H9 (cell line): ENCODE measurements at regions not wholly inside any gene's neighbourhood (a gene's known extent, or its start where the extent isn't known, plus 50 kb on each side); places are given as distances from the start of the nearest gene placed in this dataset.

Experiments
- DNase-seq: peaks from one replicate; pipeline ENCODE4 v3.0.0-alpha.2; 2017
- H2AFZ ChIP-seq: one replicate; pipeline ENCODE4 v1.6.1; 2013; ENCODE audit warnings: mild to moderate bottlenecking, low read length, control low read depth, moderate library complexity
- H2AK5ac ChIP-seq: 2 replicates; pipeline ENCODE4 v1.6.1; 2013; ENCODE audit warnings: low read length, control low read depth, mixed read lengths; ENCODE audit not compliant: insufficient read length
- H2BK120ac ChIP-seq: one replicate; pipeline ENCODE4 v1.6.1; 2013; ENCODE audit warnings: low read depth, mild to moderate bottlenecking, low read length, control low read depth, inconsistent platforms; ENCODE audit not compliant: poor library complexity, severe bottlenecking
- H2BK12ac ChIP-seq: 2 replicates; pipeline ENCODE4 v1.6.1; 2013; ENCODE audit warnings: low read length, control low read depth, mixed read lengths, low read depth; ENCODE audit not compliant: insufficient read length
- H2BK15ac ChIP-seq: 2 replicates; pipeline ENCODE4 v1.6.1; 2013; ENCODE audit warnings: low read depth, low read length, control low read depth
- H2BK20ac ChIP-seq: one replicate; pipeline ENCODE4 v1.6.1; 2013; ENCODE audit warnings: low read depth, mild to moderate bottlenecking, low read length, control low read depth, inconsistent platforms; ENCODE audit not compliant: poor library complexity, severe bottlenecking
- H2BK5ac ChIP-seq: 2 replicates; pipeline ENCODE4 v1.6.1; 2013; ENCODE audit warnings: low read length, control low read depth, mixed read lengths; ENCODE audit not compliant: insufficient read length
- H3K14ac ChIP-seq: 2 replicates; pipeline ENCODE4 v1.6.1; 2013; ENCODE audit warnings: low read length, control low read depth; ENCODE audit not compliant: insufficient read depth
- H3K18ac ChIP-seq: 2 replicates; pipeline ENCODE4 v1.6.1; 2013; ENCODE audit warnings: low read depth, mild to moderate bottlenecking, mixed read lengths, low read length, control low read depth; ENCODE audit not compliant: insufficient read length
- H3K23ac ChIP-seq: 2 replicates; pipeline ENCODE4 v1.6.1; 2013; ENCODE audit warnings: low read length, control low read depth, mixed read lengths, low read depth; ENCODE audit not compliant: insufficient read length
- H3K23me2 ChIP-seq: 2 replicates; pipeline ENCODE4 v1.6.1; 2013; ENCODE audit warnings: low read depth, mild to moderate bottlenecking, mixed read lengths, low read length, control low read depth; ENCODE audit not compliant: insufficient read length, poor library complexity, severe bottlenecking
- H3K27ac ChIP-seq: 2 replicates; pipeline ENCODE4 v1.5.1; 2013; ENCODE audit warnings: low read length, control low read depth, mixed read lengths, low read depth; ENCODE audit not compliant: insufficient read length
- H3K27me3 ChIP-seq: 2 replicates; pipeline ENCODE4 v1.6.1; 2013; ENCODE audit warnings: low read length, control low read depth, inconsistent platforms; ENCODE audit not compliant: insufficient read depth
- H3K4ac ChIP-seq: 2 replicates; pipeline ENCODE4 v1.6.1; 2013; ENCODE audit warnings: low read depth, mild to moderate bottlenecking, control low read depth, inconsistent platforms, low read length, moderate library complexity
- H3K4me1 ChIP-seq: 2 replicates; pipeline ENCODE4 v1.6.1; 2013; ENCODE audit warnings: low read length, control low read depth, inconsistent platforms; ENCODE audit not compliant: insufficient read depth
- H3K4me2 ChIP-seq: 2 replicates; pipeline ENCODE4 v1.6.1; 2013; ENCODE audit warnings: low read length, control low read depth, mixed read lengths; ENCODE audit not compliant: insufficient read length, insufficient read depth
- H3K56ac ChIP-seq: 2 replicates; pipeline ENCODE4 v1.6.1; 2013; ENCODE audit warnings: low read depth, mild to moderate bottlenecking, mixed read lengths, low read length, control low read depth; ENCODE audit not compliant: insufficient read length
- H3K79me1 ChIP-seq: 2 replicates; pipeline ENCODE4 v1.6.1; 2013; ENCODE audit warnings: low read depth, mild to moderate bottlenecking, moderate library complexity, low read length, control low read depth, inconsistent platforms; ENCODE audit not compliant: insufficient read depth, poor library complexity, severe bottlenecking
- H3K79me2 ChIP-seq: 2 replicates; pipeline ENCODE4 v1.6.1; 2013; ENCODE audit warnings: low read length, control low read depth, inconsistent platforms; ENCODE audit not compliant: insufficient read depth
- H3K9ac ChIP-seq: 2 replicates; pipeline ENCODE4 v1.6.1; 2013; ENCODE audit warnings: low read length, control low read depth, mixed read lengths; ENCODE audit not compliant: insufficient read length; ENCODE audit errors: extremely low read depth
- H3K9me3 ChIP-seq: one replicate; pipeline ENCODE4 v1.6.1; 2013; ENCODE audit warnings: low read depth, low read length, inconsistent platforms; ENCODE audit not compliant: control insufficient read depth
- H3T11ph ChIP-seq: one replicate; pipeline ENCODE4 v1.6.1; 2013; ENCODE audit warnings: mild to moderate bottlenecking, low read length, control low read depth, inconsistent platforms
- H4K20me1 ChIP-seq: one replicate; pipeline ENCODE4 v1.6.1; 2013; ENCODE audit not compliant: control insufficient read depth, insufficient read length, insufficient read depth
- H4K5ac ChIP-seq: 2 replicates; pipeline ENCODE4 v1.6.1; 2013; ENCODE audit warnings: low read depth, mild to moderate bottlenecking, mixed read lengths, low read length, control low read depth; ENCODE audit not compliant: insufficient read length
- H4K8ac ChIP-seq: replicated peaks from 2 replicates; pipeline ENCODE4 v1.6.1; 2013; ENCODE audit warnings: low read length, control low read depth, mixed read lengths, low read depth; ENCODE audit not compliant: insufficient read length
- H4K91ac ChIP-seq: 2 replicates; pipeline ENCODE4 v1.6.1; 2013; ENCODE audit warnings: low read depth, mild to moderate bottlenecking, moderate library complexity, mixed read lengths, low read length, control low read depth; ENCODE audit not compliant: insufficient read length
- H3K27ac Mint-ChIP-seq, 3 experiments: 2 replicates in 2 of 3; 3 replicates in 1 of 3; pipeline ENCODE4 v1.8.0; 2020 to 2021; ENCODE audit warnings: mixed read lengths in 3 of 3, mild to moderate bottlenecking in 1 of 3, moderate library complexity in 1 of 3
- H3K27me3 Mint-ChIP-seq: 2 replicates; pipeline ENCODE4 v1.8.0; 2021; ENCODE audit warnings: low read depth, mild to moderate bottlenecking, moderate library complexity, mixed read lengths
- H3K36me3 Mint-ChIP-seq, 3 experiments: 2 replicates in 2 of 3; 3 replicates in 1 of 3; pipeline ENCODE4 v1.8.0; 2020 to 2021; ENCODE audit warnings: low read depth in 3 of 3, mixed read lengths in 3 of 3; ENCODE audit not compliant: insufficient read depth in 1 of 3
- H3K4me1 Mint-ChIP-seq, 2 experiments: 2 replicates each; pipeline ENCODE4 v1.8.0; 2020; ENCODE audit warnings: mixed read lengths in 2 of 2
- H3K4me3 Mint-ChIP-seq, 2 experiments: 2 replicates in 1 of 2; 3 replicates in 1 of 2; pipeline ENCODE4 v1.8.0; 2020 to 2021; ENCODE audit warnings: mild to moderate bottlenecking in 2 of 2, mixed read lengths in 2 of 2, moderate library complexity in 1 of 2
- H3K9me3 Mint-ChIP-seq, 2 experiments: 2 replicates in 1 of 2; 3 replicates in 1 of 2; pipeline ENCODE4 v1.8.0; 2020; ENCODE audit warnings: mild to moderate bottlenecking in 2 of 2, mixed read lengths in 2 of 2, moderate library complexity in 1 of 2
- WGBS: extraction: QIAGEN DNeasy Blood & Tissue Kit; methylation state at CpG from one replicate; pipeline ENCODE4 v1.1.7; 2013; ENCODE audit warnings: missing lambda C conversion rate, low lambda C conversion rate, mixed read lengths; ENCODE audit not compliant: insufficient read length; ENCODE audit errors: extremely low coverage; 5-methylcytosine and 5-hydroxymethylcytosine counted together
- TF ChIP-seq, protein P1 (sequence below): fragments of 200-600 bp; sonication (generic); conservative IDR thresholded peaks from 3 replicates; pipeline ENCODE4 v1.8.0; 2021; ENCODE audit warnings: antibody characterized with exemption, mild to moderate bottlenecking

DNA sequence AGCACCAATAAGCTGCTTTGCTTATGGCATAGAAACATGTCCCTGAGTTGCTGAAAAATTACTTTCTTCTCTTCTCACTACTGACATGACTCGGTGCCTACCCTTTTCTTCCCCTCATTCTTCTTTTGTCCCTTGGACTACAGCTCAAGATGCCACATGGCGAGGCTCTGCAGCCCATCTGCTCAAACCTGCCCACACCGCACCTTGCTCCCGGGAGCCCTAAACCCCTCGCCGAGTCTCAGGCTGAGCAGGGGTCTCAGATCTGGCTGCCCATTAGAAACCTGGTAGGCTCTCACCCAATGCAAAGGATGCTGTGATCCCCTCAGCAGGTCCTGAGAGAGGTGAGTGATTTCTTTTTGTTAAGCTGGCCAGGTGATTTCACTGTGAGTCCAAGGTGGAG lies 251.7 kb upstream of the IRX1 start:
- Histone ChIP-seq H3T11ph (no peak overlapping the region), H3K9me3 (no peaks in the 10 kb centered on the region), H3K27ac (no peak overlapping the region), H2AFZ (no peak overlapping the region), H3K79me1 (no peaks in the 10 kb centered on the region), H3K4ac (no peak overlapping the region), H4K8ac (no peak overlapping the region), H3K23me2 (no peaks in the 10 kb centered on the region), H2AK5ac (no peak overlapping the region), H3K18ac (no peak overlapping the region), H4K5ac (no peak overlapping the region), H2BK20ac (no peak overlapping the region), H3K56ac (no peak overlapping the region), H3K27me3 (no peaks in the 10 kb centered on the region), H3K23ac (no peak overlapping the region), H3K9ac (no peak overlapping the region), H4K20me1 (no peaks in the 10 kb centered on the region), H2BK5ac (no peak overlapping the region), H2BK120ac (no peak overlapping the region), H2BK15ac (no peak overlapping the region), H4K91ac (no peak overlapping the region), H3K79me2 (no peaks in the 10 kb centered on the region), H2BK12ac (no peak overlapping the region), H3K4me1 (no peaks in the 10 kb centered on the region), H3K4me2 (no peak overlapping the region), H3K14ac (no peak overlapping the region)
- TF ChIP-seq, protein P1, sequence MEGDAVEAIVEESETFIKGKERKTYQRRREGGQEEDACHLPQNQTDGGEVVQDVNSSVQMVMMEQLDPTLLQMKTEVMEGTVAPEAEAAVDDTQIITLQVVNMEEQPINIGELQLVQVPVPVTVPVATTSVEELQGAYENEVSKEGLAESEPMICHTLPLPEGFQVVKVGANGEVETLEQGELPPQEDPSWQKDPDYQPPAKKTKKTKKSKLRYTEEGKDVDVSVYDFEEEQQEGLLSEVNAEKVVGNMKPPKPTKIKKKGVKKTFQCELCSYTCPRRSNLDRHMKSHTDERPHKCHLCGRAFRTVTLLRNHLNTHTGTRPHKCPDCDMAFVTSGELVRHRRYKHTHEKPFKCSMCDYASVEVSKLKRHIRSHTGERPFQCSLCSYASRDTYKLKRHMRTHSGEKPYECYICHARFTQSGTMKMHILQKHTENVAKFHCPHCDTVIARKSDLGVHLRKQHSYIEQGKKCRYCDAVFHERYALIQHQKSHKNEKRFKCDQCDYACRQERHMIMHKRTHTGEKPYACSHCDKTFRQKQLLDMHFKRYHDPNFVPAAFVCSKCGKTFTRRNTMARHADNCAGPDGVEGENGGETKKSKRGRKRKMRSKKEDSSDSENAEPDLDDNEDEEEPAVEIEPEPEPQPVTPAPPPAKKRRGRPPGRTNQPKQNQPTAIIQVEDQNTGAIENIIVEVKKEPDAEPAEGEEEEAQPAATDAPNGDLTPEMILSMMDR = no peak
- peaks cover 11% of the 10 kb centered on the region in 2 experiments; a peak in 3 of 4 replicates for H3K4me1 Mint-ChIP-seq
- H3K27me3 Mint-ChIP-seq = peaks cover 3% of the 10 kb centered on the region
- no peak for DNase-seq
- H3K4me3 Mint-ChIP-seq = no peak overlapping the region
- peaks cover 0 to 4% (median 0%) of the 10 kb centered on the region in 3 experiments; a peak in 1 of 7 replicates for H3K36me3 Mint-ChIP-seq
- 0 out of 5 replicates have a peak, but pooled peaks cover 0 to 3% of the 10 kb centered on the region in 2 experiments for H3K9me3 Mint-ChIP-seq
- peak overlapping the region in 1 of 3 experiments; percentile 19; a peak in 2 of 7 replicates for H3K27ac Mint-ChIP-seq
- WGBS = no CpG with 5 or more reads among the region's 6 CpGs
